HG03571 (cell line): ENCODE measurements at regions not wholly inside any gene's neighbourhood (a gene's known extent, or its start where the extent isn't known, plus 50 kb on each side); places are given as distances from the start of the nearest gene placed in this dataset.

Experiments used
- ATAC-seq: cut with Tn5 transposase; IDR thresholded peaks from one replicate; pipeline ENCODE4 v1.9.1; 2021; ENCODE audit not compliant: unreplicated experiment

- ATAC-seq = no peak
Measured at GRCh38 chr14:84001023-84001422, 1528.9 kb upstream of the FLRT2 start.

DNA sequence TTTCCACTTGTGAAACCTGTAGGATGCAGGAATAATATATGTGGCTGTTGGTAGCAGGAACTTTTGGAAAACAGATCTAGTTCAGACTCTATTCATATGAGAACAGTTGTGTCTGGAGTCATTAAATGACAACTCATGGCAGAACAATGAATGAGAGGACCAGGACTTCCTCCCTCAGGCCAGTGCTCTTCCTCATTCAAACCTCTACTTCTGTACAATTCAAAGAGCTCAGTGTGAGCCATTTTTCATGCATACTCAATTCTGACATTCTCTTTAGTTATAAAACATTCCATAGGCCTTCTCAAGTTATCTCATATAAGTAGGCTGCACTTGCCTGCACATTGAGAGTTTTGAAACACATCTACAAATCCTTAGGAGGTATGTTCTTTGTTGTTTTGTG lies 1526.6 kb upstream of the FLRT2 start:
- ATAC-seq = no peak

GRCh38 chr14:84006643-84007155 lies 1523.2 kb upstream of the FLRT2 start:
- ATAC-seq = no peak

DNA sequence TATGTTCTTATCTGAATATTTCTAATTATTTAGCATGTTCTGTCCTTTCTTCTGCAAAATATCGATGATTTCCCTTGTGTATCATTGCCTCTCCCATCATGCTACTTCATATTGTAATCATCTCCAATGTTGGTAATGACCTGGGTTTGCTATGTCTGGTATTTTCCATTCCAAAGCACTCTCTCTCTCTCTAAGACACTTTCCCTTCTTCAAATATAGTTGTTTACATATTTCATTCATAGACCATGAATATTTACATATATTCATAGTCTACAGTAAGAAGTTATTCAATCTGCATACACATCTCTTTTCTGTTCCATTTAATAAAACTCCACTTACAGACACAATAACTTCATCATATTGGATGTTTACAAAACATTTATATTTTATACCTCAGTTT lies 1516.5 kb upstream of the FLRT2 start:
- ATAC-seq = no peak

- no peak for ATAC-seq
Measured at GRCh38 chr14:84017495-84017894, 1512.4 kb upstream of the FLRT2 start.

DNA sequence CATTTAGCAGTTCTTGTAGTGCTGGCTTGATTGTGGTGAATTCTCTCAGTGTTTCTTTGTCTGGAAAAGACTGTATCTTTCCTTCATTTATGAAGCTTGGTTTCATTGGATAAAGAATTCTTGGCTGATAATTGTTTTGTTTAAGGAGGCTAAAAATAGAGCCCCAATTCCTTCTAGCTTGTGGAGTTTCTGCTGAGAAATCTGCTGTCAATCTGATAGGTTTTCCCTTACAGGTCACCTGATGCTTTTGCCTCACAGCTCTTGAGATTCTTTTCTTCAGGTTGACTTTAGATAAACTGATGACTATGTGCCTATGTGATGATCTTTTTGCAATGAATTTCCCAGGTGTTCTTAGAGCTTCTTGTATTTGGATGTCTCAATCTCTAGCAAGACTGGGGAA lies 1508.5 kb upstream of the FLRT2 start:
- no peak for ATAC-seq

DNA sequence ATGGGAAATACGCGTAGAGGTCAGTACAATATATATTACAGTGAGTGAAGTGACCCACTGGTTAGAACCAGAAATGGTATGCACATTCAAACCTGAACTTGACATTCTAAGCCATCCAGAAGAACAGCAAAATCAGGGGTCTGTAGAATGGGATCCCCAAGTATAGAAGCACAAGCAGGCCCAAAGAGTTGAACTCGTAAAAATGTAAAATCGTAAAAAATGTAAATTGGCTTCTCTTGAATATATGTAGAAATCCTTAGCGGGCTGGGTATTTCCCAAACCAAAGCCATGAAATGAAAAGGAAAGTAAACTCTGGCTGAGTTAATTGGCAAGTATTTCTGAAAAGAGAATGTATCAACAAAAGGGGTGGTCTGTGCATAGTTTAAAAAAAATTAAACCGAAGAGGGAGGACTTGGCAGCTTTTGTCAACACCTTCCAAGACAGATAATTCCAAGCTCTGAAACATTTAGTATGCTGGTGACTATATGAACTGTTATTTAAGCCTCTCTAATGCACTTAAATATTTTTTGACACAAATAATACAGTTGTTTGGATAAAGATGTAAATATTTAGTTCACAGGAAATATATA lies 1505.6 kb upstream of the FLRT2 start:
- no peak for ATAC-seq

GRCh38 chr14:84025106-84026012 lies 1504.6 kb upstream of the FLRT2 start:
- ATAC-seq = no peak

DNA sequence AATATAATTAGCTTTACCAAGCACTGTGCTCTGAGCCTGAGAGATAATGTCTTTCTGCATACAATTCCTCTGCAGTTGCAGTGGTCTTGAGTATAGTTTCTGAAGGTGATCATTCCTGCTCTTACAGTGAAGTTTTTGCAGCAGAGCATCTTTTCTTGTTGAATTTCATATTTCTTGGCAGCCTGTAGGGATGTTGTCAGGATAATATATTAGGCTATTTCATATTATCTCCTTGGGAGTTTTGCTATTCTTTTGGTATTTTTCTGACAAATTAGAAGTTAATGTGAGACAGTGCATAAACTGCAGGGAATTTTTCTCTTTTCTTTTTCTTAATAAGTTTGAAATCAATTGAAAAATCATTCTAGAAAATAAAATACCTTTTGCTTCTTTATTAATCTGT lies 1502.6 kb upstream of the FLRT2 start:
- no peak for ATAC-seq

GRCh38 chr14:84028080-84028604 lies 1501.8 kb upstream of the FLRT2 start:
- no peak for ATAC-seq

- no peak for ATAC-seq
Measured at GRCh38 chr14:84029246-84029645, 1500.7 kb upstream of the FLRT2 start.

DNA sequence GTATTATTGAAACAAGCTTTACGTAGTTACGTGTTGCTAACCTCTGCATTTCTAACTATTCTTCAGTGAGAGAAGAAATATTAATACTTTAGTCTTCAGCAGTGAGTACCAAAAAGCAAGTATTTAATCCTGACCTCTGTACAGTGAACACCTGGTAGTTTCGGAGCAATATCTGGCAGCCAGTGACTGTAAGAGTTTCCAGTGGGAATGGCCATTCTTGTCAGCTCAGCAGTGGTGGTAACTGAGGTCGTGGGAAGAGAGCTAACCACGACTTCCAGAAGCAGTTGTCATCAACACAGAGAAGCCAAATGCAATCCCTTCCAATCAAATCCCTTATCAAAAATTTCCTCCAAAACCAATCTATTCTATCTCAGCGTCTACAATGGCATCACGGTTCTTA lies 1500.2 kb upstream of the FLRT2 start:
- ATAC-seq = no peak

GRCh38 chr14:84036840-84037239 lies 1493.1 kb upstream of the FLRT2 start:
- no peak for ATAC-seq

DNA sequence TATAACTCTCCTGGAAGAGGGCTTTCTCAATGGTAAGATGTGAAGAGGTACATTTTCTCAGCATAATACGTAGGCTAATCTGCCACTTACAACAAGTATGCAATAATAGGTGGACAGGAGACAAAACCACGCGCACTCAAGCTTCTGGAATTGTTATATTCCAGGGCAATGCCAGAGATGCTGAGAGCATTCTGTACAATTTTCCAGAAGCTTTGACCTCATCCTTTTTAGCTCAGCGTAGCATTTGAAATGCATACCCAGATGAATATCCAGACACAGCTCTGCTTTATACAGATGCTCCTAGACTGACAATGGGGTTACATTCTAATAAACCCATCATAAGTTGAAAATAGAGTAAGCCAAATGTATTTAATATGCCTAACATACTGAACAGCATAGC lies 1492.4 kb upstream of the FLRT2 start:
- no peak for ATAC-seq

GRCh38 chr14:84040101-84040500 lies 1489.8 kb upstream of the FLRT2 start:
- ATAC-seq = no peak

GRCh38 chr14:84041421-84041820 lies 1488.5 kb upstream of the FLRT2 start:
- no peak for ATAC-seq

DNA sequence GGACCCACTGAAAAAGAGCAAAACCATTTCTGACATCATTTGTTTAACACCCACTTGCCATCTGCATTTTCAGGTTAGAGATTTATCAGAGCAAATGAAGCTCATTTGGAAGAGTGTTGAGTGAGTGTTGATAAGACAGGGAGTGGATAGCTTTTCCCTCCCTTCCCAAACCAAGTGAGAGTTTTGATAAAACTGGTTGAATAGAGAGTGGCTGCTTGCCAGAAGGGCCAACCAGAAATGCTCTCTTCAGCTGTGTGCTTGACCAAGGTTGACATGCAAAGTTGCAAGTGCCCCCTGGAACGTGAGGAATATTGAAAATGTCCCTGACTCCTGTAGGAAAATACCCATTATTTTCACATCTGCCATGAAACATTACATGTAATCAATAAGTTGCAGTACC lies 1487.0 kb upstream of the FLRT2 start:
- ATAC-seq = no peak

DNA sequence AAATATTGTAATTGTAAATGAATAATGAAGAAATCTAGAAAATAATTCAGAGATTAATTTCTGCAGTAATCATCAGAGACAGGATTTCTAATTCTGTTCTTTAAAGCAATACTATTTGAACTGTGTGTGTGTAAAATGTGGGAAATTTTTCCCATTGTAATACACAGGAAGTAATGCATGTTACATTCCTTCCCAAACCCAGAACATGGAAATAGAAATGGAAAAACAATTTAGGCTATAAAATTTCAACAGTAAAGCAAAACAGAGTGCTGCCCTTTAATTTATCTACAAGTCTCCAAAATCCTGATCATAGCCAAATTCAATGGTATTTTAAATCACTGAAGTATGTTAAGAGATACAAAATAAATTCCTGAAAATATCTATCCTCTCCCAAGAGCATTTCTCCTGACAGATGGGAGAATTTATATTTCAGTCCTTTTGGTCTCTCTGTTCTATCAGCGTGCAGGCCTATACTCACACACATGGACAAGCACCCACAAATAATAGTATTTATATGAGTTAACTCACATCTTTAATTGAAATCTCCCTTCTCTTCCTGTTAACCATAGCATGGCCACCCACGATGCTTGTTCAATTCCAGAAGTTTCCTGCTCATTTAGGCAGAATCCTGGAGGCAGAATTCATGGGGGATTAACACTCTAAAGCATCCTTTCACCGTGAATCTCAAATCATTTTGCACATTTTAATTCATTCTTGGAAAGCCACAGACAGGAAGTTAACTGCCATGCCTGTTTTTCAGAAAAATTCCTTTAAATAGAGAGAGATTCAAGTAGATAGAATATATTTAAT lies 1465.4 kb upstream of the FLRT2 start:
- no peak for ATAC-seq

DNA sequence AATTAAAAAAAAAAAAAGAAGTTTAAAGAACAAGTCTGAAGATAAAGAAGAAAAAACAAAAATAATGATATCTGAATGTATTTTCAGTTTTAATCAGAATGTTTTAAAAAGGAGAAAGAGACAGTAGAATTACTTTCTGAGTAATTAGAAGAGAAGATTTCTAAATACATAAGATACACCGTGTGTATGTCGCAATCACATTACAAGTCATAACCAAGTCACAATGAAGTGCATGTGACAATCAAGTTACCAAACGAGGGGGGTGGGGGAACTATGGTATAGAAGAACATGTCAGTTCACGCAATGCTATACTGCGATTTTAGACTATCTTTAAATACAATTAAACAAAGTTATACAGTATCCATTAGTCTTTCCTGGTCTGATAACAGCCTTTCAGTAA lies 1464.1 kb upstream of the FLRT2 start:
- no peak for ATAC-seq

- ATAC-seq = no peak
Measured at GRCh38 chr14:84068288-84068687, 1461.7 kb upstream of the FLRT2 start.

- no peak for ATAC-seq
Measured at GRCh38 chr14:84071061-84071460, 1458.9 kb upstream of the FLRT2 start.
